ENCODE measurements at regions not wholly inside any gene's neighbourhood (a gene's known extent, or its start where the extent isn't known, plus 50 kb on each side); places are given as distances from the start of the nearest gene placed in this dataset.

DNA sequence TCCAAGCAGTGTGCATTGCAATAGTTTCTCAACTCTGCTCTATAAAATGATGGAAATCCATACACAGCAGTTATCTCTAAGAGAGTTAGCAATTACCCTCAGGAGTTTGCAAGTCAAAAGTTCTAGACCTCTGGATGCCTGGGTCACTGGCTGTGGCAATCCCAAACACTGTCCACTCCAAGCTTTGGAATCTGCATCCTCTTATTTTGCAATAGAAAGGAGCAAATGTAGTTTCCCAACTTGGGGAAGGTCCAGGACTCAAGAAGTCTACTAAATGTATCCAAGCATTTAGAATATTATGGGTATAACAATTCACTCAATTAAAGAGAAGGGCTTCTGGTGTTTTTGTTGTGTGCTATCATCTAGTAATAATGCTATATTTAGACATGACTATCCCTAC is 131.3 kb upstream of the NRP1 start:
- ChIA-PET POLR2A (ENCODE audit: partially characterized antibody) (no interaction called here), CTCF (ENCODE audit: partially characterized antibody) (no interaction called here)
- no peaks in the 10 kb centered on the region for H4K20me1 ChIP-seq (replicated peaks in 1 of 2; ENCODE audit: control insufficient read depth in 1 of 2, insufficient read depth in 2 of 2, low read length in 2 of 2)
- DNase-seq (ENCODE audit: low read depth in 1 of 2, low spot score in 2 of 2) (no peak), FAIRE-seq (no peak)
- no peaks in the 10 kb centered on the region for H3K36me3 ChIP-seq (ENCODE audit: control insufficient read depth in 2 of 4, insufficient read depth in 4 of 4, low read length in 3 of 4)
- H4K5ac ChIP-seq (ENCODE audit: insufficient read length, low read depth, low read length): no peak overlapping the region
- H2AK5ac ChIP-seq (ENCODE audit: low read depth, low read length): no peak overlapping the region
- no peak overlapping the region for H2BK12ac ChIP-seq (ENCODE audit: low read depth, low read length)
- no peak overlapping the region for H4K8ac ChIP-seq (ENCODE audit: extremely low read depth, insufficient read depth, low read length)
- H2BK120ac ChIP-seq (replicated peaks; ENCODE audit: low read depth, low read length): no peak overlapping the region
- no peaks in the 10 kb centered on the region for H3K4me1 ChIP-seq (replicated peaks in 1 of 4; ENCODE audit: control insufficient read depth in 3 of 4, insufficient read depth in 4 of 4, low read length in 3 of 4)
- H3K4me3 ChIP-seq (ENCODE audit: extremely low read depth in 1 of 4, insufficient read depth in 2 of 4, low read depth in 3 of 4, low read length in 4 of 4): no peak overlapping the region
- no peaks in the 10 kb centered on the region for H3K9me3 ChIP-seq (ENCODE audit: insufficient read depth in 2 of 2, low read depth in 1 of 2, low read length in 1 of 2)
- 0 out of 2 replicates have a peak, but pooled peaks cover 1% of the 10 kb centered on the region for H3K23me2 ChIP-seq (ENCODE audit: low read depth, low read length)
- H3K79me2 ChIP-seq (ENCODE audit: control insufficient read depth in 1 of 2, insufficient read depth in 2 of 2, low read length in 2 of 2): no peaks in the 10 kb centered on the region
- no peak overlapping the region for H2AFZ ChIP-seq (ENCODE audit: low read length)
- no peak overlapping the region for H3K9ac ChIP-seq (replicated peaks in 1 of 4; ENCODE audit: extremely low read depth in 1 of 4, low read depth in 3 of 4, low read length in 3 of 4)
- H3K18ac ChIP-seq (ENCODE audit: extremely low read depth, low read length): no peak overlapping the region
- no peaks in the 10 kb centered on the region for H3K79me1 ChIP-seq (ENCODE audit: low read depth, low read length)
- no peak overlapping the region for H3K4me2 ChIP-seq (ENCODE audit: insufficient read depth in 1 of 2, low read depth in 2 of 2, low read length in 2 of 2)
- peaks cover 0 to 1% (median 0%) of the 10 kb centered on the region in 4 experiments; a peak in 1 of 7 replicates for H3K27me3 ChIP-seq (replicated peaks in 1 of 4; ENCODE audit: control insufficient read depth in 3 of 4, extremely low read depth in 1 of 4, insufficient read depth in 3 of 4, low read length in 3 of 4)
- H3K56ac ChIP-seq (replicated peaks; ENCODE audit: insufficient read length, low read depth, low read length): no peak overlapping the region
- H2BK20ac ChIP-seq (ENCODE audit: low read length): no peak overlapping the region
- H3K27ac ChIP-seq (ENCODE audit: low read depth, low read length): no peak overlapping the region
- H3K4ac ChIP-seq (replicated peaks; ENCODE audit: insufficient read length, low read depth, low read length): no peak overlapping the region
- no peak for TF ChIP-seq EGR1 (IDR thresholded peaks at IDR 0.05; ENCODE audit: borderline replicate concordance, low read depth, low read length)
- TF ChIP-seq RAD21 (IDR thresholded peaks at IDR 0.05 in 1 of 2, conservative IDR thresholded peaks at IDR 0.05 in 1 of 2; ENCODE audit: low read depth in 2 of 2, low read length in 2 of 2): no peak
- TF ChIP-seq KDM1A (IDR thresholded peaks at IDR 0.05; ENCODE audit: borderline replicate concordance, low read length): no peak
- TF ChIP-seq TCF12 (IDR thresholded peaks at IDR 0.05; ENCODE audit: low read depth, low read length): no peak
- no peak for TF ChIP-seq ASH2L (IDR thresholded peaks at IDR 0.05; ENCODE audit: low read length)
- no peak for TF ChIP-seq SAP30 (IDR thresholded peaks at IDR 0.05; ENCODE audit: insufficient read depth, insufficient replicate concordance, low read length)
- no peak for TF ChIP-seq SP2 (IDR thresholded peaks at IDR 0.05; ENCODE audit: low read length)
- no peak for TF ChIP-seq BRCA1 (IDR thresholded peaks at IDR 0.05; ENCODE audit: low read depth, low read length)
- TF ChIP-seq RFX5 (IDR thresholded peaks at IDR 0.05; ENCODE audit: borderline replicate concordance, low read depth, low read length): no peak
- H3K14ac ChIP-seq (ENCODE audit: insufficient read length): no peak overlapping the region
- H2BK15ac ChIP-seq (ENCODE audit: low read length): no peak overlapping the region
- H3K23ac ChIP-seq (ENCODE audit: insufficient read length): no peak overlapping the region
- no peak overlapping the region for H2BK5ac ChIP-seq (ENCODE audit: low read depth, low read length)
- no peak overlapping the region for H4K91ac ChIP-seq (replicated peaks; ENCODE audit: insufficient read length, low read length)

Data from H1 (cell line).